Psoas muscle (tissue), 7 donors: ENCODE measurements at regions not wholly inside any gene's neighbourhood (a gene's known extent, or its start where the extent isn't known, plus 50 kb on each side); places are given as distances from the start of the nearest gene placed in this dataset.

ENCODE experiments used
- ATAC-seq, 4 donors: fragments of 200-7000 bp; cut with Tn5 transposase; one replicate each; pipeline ENCODE4 v1.9.1; 2020; ENCODE audit warnings: moderate library complexity in 3 of 4, mild to moderate bottlenecking in 2 of 4
- DNase-seq, 2 donors: peaks; one replicate each; pipeline ENCODE4 v3.0.0-alpha.2; 2020
- H3K27ac ChIP-seq: fragments of 200-600 bp; one replicate; pipeline ENCODE4 v1.8.0; 2022
- H3K27me3 ChIP-seq, 3 donors: fragments of 200-600 bp in 1 of 3; one replicate each; pipeline versions ENCODE4 v1.6.1 to v1.8.0; 2013 to 2022; ENCODE audit warnings: low read length in 2 of 3, mild to moderate bottlenecking in 2 of 3, moderate library complexity in 1 of 3; ENCODE audit not compliant: insufficient read depth in 3 of 3
- H3K36me3 ChIP-seq, 2 donors: fragments of 200-600 bp in 1 of 2; one replicate each; pipeline versions ENCODE4 v1.6.1 to v1.8.0; 2013 to 2022; ENCODE audit warnings: low read depth in 1 of 2, mild to moderate bottlenecking in 1 of 2, moderate library complexity in 1 of 2; ENCODE audit not compliant: insufficient read depth in 1 of 2
- H3K4me1 ChIP-seq: fragments of 200-600 bp; one replicate; pipeline ENCODE4 v1.8.0; 2022
- H3K4me3 ChIP-seq: fragments of 200-600 bp; one replicate; pipeline ENCODE4 v1.8.0; 2022; ENCODE audit warnings: mild to moderate bottlenecking
- H3K9me3 ChIP-seq: fragments of 200-600 bp; one replicate; pipeline ENCODE4 v1.8.0; 2022
- CTCF ChIP-seq: fragments of 200-600 bp; IDR thresholded peaks from one replicate; pipeline ENCODE4 v1.8.0; 2022; ENCODE audit warnings: antibody characterized with exemption
- WGBS, 3 donors: extraction: QIAGEN DNeasy Blood & Tissue Kit; methylation state at CpG; one replicate each; pipeline versions ENCODE4 v1.1.6 to v1.1.7; 2013; 5-methylcytosine and 5-hydroxymethylcytosine counted together
- intact Hi-C, 2 donors: fragments of 100-400 bp; cut with DNase I; formaldehyde crosslinking; loops; one replicate each; pipeline versions ENCODE4 v1.11.0 to v1.14.2; 2022
- donor health status: healthy with polysubstance abuse.
- donor health status: DM: no; HTN: no; CAD: no; lungs with moderate emphysema.
- donor health status: Bipolar disorder and iron deficiency.
- donor health status: healthy.
- donor health status: DM: yes; HTN: yes; CAD: no.
- donor health status: DM: no; HTN: no; CAD: no.
- donor health status: DM: yes; HTN: yes; CAD: no.

- H3K4me1 ChIP-seq, result no peaks in the 10 kb centered on the region
- H3K27me3 ChIP-seq, result no peaks in the 10 kb centered on the region
- H3K27ac ChIP-seq, result no peak overlapping the region
- H3K4me3 ChIP-seq, result no peak overlapping the region
- WGBS, 3 donors, result 27 to 33% (median 29%) methylated on average over 7 of the region's 7 CpGs
- ATAC-seq, result no peak
- H3K36me3 ChIP-seq, result no peaks in the 10 kb centered on the region
- no peaks in the 10 kb centered on the region for H3K9me3 ChIP-seq
- intact Hi-C loops, result loop anchor here in 1 of 2 donors (1.0 kb wide), 1 partner anchor 30 kb away; no protein-coding TSS in a partner anchor
- no peak for DNase-seq
- no peak for TF ChIP-seq CTCF
These were observed 113.0 kb upstream of the ARGLU1 start for GRCh38 chr13:106680796-106681472.

DNA sequence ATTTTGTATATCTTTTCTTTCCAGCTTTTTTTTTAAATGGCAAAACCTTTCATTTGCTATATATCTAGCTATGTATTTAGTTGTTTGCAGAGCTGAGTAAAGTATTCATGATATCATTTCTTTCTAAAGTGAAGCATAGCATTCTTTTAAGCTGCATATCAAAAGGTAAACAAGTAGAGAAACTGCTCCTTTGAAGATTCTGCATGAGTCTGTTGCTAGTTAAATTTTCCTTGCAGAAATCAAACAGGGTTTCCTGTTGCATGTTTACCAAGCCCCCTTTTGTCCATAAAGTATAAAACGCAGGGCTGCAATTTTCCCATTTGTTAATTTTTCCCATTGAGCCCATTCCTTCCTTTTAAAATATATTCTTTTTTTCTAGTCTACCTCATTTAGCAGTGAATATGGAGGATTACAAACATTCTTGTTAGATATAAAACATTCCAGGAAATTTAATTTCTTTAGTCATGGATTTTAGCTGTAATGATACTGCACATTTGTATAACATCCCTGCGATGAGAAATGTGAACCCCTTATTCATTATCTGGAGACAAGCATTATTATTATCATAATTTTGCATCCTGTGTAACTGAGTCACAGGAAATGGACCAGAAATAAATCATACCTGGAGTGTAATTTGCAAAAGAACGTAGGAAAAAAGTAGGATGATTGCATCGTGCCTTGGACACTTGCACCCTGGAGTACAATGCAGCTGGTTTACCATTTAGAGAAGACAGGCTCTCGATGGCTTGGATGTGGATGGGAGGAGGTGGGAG, 110.9 kb upstream of the ARGLU1 start:
- 59 to 63% (median 60%) methylated on average over 5 of the region's 5 CpGs for WGBS, 3 donors
- Histone ChIP-seq H3K4me1 (no peaks in the 10 kb centered on the region), H3K36me3 (no peaks in the 10 kb centered on the region), H3K9me3 (no peaks in the 10 kb centered on the region), H3K4me3 (no peak overlapping the region), H3K27ac (no peak overlapping the region), H3K27me3 (no peaks in the 10 kb centered on the region)
- ATAC-seq (no peak), DNase-seq (no peak)
- TF ChIP-seq CTCF, result no peak
- intact Hi-C loops, result no loop called here

- no peak for DNase-seq
- ATAC-seq, result no peak
- H3K27me3 ChIP-seq, result no peaks in the 10 kb centered on the region
- no peaks in the 10 kb centered on the region for H3K4me1 ChIP-seq
- no peaks in the 10 kb centered on the region for H3K9me3 ChIP-seq
- no peaks in the 10 kb centered on the region for H3K36me3 ChIP-seq
- TF ChIP-seq CTCF, result no peak
- intact Hi-C loops, result no loop called here
- H3K27ac ChIP-seq, result no peak overlapping the region
- no peak overlapping the region for H3K4me3 ChIP-seq
These were observed 107.4 kb upstream of the ARGLU1 start for GRCh38 chr13:106675311-106675710.

DNA sequence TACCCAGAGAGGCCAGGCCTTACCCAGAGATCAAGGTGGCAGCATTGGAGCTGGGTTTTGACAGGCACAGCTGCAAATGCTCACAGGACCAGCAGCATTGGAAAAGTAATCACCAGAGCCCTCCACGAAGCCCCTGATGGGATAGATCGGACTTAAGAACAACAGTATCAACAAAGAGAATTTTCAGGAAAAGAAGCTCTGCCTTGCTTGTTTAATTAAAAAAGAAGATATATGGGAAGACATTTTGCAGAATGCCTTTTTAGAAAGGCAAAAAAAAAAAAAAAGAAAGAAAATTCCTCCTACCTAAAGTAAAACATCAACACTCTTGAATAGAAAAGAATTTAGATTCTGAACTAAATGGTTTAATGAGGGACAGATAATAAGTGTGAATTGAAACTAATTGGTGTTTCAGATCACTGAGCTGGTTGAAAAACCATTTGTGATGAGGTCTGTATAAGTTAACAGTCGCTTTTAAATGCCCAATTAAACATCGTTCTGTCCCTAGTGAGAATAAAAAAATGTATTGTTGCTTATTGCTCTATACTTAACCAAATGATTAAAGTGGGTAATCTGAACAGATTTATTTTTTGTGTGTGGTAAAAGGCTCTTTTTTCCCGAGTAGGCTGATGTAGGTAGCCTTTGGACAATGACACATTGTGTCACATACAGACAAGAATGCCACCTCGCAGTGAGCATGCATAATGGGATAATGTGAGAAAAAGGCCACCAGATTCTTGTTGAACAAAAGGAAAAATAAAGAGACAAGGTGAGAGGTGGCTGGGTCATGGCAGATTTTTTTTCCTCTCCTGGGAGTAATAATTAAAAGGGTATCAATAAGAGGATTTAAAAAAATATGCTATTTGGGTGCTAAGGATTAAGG, 93.0 kb upstream of the ARGLU1 start:
- Histone ChIP-seq H3K36me3 (no peaks in the 10 kb centered on the region), H3K4me3 (no peak overlapping the region), H3K27ac (no peak overlapping the region), H3K9me3 (no peaks in the 10 kb centered on the region), H3K4me1 (no peaks in the 10 kb centered on the region), H3K27me3 (no peaks in the 10 kb centered on the region)
- TF ChIP-seq CTCF, result no peak
- DNase-seq (no peak), ATAC-seq (no peak)
- intact Hi-C loops, result no loop called here
- WGBS, 3 donors, result 47 to 55% (median 52%) methylated on average over 6 of the region's 6 CpGs
